ENCODE measurements at regions not wholly inside any gene's neighbourhood (a gene's known extent, or its start where the extent isn't known, plus 50 kb on each side); places are given as distances from the start of the nearest gene placed in this dataset.
"Not testable (repeated sequence)": the region's sequence is repeated elsewhere in the genome, so short reads cannot be mapped to it uniquely, and the experiment has no call there.

DNA sequence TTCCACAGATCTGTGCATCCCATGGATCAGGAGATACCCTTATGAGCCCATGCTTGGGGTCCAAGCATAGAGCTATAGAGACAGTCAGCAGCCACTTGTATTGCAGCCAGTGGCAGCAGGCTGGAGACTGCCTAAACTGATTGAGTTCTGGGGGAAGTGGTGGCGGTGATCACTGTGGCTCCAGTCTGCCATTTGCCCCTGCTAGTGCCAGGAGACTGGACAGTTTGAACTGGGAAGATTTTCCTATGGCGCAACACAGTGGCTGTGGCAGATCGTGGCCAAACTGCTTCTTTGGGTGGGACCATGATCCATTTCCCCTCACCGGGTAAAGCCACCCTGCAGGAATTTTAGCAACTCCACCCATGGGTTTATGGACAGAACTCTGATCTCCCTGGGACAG, 679.7 kb upstream of the SEMA3D start:
- no peak for DNase-seq

DNA sequence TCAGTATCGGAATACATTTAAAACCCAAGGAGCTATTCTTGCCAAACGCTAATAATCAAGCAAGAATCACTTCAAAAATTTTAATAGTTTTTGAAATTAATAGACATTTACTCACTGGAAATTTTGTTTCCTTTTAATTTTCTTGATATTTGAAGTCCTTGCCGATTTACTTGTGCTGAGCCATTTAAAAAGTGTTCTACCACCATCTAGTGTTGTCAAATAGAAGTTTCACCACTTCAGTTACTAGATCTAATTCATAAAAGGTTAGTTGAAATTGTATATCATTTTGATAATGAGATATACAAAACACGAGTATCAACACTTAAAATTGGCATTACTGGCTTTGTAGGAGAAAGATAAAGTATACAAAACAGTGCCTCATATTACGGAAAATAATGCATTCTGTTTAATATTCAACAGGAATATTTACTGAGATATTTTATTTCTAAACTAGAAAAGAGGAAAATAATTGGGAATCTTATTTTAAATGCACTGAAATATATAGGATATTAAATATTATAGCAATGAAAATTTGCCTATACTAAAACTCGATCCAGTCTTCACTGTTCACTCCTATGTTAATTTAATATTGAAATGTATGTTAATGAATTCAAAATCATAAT, 664.8 kb upstream of the SEMA3D start:
- DNase-seq, result no peak

DNA sequence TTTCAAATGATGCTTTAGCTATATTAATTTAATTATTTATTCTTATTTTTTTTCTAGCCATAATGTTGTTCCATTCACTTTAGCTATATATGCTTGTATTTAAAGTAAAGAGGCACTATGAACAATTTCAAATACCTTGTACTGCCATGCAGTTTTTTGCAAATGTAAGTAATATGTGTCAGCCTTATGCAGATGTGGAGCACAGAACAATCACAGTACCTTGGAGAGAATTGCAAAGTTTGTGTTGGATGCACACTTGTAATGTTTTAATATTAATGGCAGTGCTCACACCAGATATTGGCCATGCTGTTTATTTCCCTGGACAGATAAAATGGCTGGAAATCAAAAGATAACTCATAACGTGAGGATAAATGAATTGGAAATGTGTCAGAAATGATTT, 663.5 kb upstream of the SEMA3D start:
- DNase-seq, result no peak

GRCh38 chr7:85840554-85840953, 653.7 kb upstream of the SEMA3D start:
- no peak for DNase-seq

GRCh38 chr7:85833066-85833465, 646.2 kb upstream of the SEMA3D start:
- no peak for DNase-seq

GRCh38 chr7:85830982-85831381, 644.1 kb upstream of the SEMA3D start:
- DNase-seq, result no peak

DNA sequence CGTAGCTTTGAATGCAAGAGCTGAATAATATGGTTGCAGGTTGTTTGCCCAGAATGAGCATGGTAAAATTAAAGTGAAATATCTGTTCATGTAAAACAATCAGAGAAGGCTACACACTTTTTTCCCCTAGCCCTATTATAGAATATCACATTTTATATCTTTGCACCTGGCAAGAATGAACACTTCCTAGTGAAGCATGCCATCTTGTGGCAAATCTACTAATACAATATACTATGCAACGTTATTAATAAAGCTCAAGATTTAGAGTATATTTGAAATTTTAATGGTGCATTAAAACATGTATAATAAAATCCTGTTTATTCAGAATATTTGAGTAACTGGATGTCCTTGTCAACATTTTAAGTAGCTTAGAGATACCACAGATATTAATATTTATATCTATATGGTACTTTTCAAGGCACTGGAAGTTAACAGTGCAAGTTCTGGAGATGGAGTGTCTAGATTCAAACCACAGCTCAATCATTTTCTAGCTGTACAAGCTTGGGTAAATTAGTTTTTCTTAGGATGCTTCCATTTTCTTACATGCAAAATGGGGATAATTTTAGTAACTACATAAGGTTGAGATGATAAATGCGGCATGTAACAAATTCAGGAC, 643.1 kb upstream of the SEMA3D start:
- no peak for DNase-seq

DNA sequence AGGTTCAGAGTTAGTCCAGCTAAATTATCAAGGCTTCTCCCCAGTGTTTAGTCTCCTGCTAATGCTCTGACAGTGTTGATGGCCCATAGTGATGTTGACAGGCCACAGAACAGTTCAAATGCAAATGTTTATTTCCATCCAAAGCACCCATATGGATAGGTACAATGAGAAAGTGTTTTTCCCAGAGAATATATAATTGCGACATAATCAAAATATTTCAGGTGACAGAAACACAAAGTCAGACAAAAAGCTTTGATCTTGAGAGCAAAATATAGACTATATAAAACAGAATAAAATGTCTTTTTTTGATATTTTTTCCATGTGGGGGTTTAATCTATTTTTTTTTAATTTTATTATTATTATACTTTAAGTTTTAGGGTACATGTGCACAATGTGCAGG, 642.3 kb upstream of the SEMA3D start:
- no peak for DNase-seq

GRCh38 chr7:85828614-85829013, 641.8 kb upstream of the SEMA3D start:
- DNase-seq, result no peak

- DNase-seq, result no peak
Observed at GRCh38 chr7:85823396-85824080, 636.7 kb upstream of the SEMA3D start.

DNA sequence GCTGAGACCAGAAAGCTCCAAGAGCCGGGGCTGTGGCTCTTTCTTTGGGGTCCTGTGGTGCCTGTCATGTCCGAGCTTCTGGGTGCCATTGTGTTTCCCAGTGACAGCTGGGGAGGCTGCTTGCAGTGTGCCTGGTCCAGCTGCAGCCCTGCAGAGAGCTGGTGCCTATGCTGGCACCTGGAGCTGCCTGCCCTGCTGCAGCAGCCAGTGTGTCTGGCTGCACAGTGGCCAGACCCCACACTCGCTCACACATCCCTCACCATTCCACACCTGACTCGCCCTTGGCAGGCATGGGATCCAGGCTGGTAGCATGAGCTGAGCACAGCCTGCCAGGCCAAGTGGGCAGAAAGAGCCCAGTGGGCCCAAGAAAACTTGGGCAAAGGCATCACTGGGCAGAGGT, 635.1 kb upstream of the SEMA3D start:
- DNase-seq, result no peak

DNA sequence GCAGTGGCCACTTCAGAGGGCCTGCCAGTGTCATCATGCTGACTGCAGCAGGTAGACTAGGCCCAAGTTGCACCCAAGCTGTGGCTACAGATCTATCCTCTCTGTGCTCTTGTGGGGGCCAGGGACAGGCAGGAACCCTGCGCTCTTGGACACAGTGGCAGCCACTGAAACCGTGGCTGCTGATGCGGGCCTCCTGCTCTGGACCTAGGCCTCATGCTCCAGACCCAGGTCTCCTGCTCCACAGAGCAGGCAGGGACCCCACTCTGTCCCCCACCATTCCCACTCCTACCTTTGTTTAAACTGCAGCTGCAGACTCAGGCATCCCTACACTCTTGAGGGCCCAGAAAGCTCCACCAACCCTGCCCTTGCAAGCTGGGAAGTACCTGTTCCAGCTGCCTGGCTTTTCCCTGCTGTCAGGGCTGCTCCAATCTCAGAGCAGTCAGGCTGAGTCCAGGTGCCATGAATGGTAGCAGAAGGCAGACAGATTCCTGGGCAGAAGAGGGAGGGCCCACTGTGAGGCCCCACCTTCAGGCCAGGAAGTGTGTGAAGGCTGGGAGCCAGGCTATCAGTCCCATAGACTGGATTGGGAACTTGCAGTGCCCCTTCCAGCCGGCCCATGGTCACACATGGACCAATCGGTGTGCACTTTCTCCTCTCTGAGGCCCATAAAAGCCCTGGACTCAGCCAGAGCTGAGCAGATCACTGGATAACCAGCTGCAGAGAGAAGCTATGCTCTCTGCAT, 634.0 kb upstream of the SEMA3D start:
- DNase-seq, result no peak

- DNase-seq, result no peak
Observed at GRCh38 chr7:85815526-85815925, 628.7 kb upstream of the SEMA3D start.

GRCh38 chr7:85806321-85806720, 619.5 kb upstream of the SEMA3D start:
- DNase-seq, result no peak

DNA sequence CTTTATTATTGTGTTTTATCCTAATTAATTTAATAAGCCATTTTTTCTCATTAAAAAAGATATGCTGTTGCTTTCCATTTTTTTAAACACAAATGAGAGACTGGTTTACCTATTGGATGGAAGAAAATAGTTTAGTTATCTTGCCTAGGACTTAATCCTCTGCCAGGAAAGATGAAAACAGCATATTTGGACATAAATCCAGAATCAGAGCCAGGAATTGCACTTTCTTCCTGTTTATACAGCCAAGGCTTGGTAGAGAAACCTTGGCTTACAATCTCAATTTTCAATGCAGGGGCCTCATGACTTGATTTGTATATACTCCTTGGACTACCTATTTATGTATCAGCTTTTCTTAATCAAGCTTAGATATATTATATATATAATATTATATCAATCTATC, 618.8 kb upstream of the SEMA3D start:
- DNase-seq, result no peak

GRCh38 chr7:85805249-85805648, 618.4 kb upstream of the SEMA3D start:
- no peak for DNase-seq

GRCh38 chr7:85802211-85802610, 615.4 kb upstream of the SEMA3D start:
- no peak for DNase-seq

DNA sequence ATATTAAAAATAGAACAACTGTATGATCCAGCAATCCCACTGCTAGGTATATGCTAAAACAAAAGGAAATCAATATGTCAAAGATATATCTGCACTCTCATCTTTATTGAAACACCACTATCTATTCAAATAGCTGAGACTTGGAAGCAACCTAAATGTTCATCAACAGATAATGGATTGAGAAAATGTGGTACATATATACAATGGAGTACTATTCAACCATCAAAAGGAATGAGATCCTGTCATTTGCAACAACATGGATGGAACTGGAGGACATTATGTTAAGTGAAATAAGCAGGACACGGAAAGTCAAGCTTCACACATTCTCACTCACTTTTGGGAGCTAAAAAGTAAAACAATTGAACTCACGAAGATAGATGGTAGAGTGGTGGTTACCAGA, 610.1 kb upstream of the SEMA3D start:
- DNase-seq, result no peak

DNA sequence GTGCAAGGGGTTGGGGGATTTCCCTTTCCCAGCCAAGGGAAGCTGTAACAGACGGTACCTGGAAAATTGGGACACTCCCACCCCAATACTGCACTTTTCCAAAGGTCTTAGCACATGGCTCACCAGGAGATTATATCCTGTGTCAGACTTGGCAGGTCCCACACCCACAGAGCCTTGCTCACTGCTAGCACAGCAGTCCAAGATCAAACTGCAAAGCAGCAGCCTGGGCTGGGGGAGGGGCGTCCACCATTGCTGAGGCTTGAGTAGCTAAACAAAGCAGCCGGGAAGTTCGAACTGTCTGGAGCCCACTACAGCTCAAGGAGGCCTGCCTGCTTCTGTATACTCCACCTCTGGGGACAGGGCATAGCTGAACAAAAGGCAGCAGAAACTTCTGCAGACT, 604.2 kb upstream of the SEMA3D start:
- DNase-seq, result not testable (repeated sequence)

DNA sequence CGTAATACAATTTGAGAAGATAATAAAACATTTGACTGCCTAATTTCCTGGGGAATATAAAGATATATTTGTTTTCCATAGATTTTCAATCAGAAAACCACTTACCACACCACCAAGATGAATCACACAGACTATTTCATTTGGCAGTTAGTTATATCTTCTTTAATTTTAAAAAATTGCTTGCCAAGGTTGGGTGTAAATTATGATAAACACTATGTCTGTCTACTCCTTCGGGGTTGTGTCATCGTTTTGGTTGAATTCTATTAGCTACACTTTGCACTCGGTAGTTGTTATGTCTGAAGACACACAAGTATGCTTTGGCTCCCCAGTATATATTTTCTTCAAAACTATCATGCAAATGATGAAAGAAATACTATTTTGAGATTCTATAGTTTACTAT, 594.8 kb upstream of the SEMA3D start:
- DNase-seq, result no peak

DNA sequence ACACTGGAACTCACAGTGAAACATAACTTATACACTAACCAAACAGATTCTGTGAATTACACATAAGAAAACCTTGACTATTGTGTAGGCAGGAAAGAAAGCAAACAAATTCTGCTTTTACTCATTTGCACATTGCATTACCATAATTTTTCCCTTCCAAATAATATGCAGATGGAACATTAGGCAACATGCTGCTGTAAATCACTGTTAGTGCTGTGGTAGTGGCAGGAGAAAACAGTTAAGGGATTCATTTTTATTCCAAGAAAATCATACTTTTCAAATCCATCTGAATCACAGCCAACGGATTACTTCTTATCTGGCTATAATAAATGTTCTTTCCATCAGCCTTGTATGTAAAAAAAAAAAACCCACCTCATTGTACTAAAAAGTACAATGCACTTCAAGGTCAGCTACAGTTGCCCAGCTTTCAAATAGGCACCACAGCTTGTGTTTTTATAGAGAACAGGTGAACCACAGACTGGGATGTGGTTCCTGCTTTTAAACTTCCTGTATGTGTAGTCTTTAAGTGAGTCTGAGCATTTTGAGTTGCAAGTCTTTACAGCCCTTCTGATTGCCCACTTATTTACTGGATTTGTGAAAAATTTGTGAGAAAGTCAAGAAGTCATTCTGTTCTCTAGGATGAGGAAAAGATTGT, 590.0 kb upstream of the SEMA3D start:
- no peak for DNase-seq

DNA sequence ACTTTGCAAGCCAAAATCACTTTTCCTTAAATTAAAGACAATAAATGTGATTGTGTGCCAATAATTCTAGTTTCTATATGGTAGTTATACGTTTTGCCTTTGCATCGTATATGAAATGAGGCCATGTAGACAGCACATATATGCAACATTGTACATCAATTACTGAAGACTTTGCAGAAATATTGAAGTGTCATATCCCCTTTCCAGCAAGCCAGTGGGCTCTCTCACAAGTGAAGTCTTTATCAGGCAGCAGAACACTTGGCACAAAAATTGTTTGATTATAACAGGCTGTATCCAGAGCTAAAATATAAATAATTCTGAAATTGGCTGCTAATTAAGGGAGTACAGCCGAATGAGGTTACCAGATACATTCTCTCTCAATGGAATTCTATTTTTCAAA, 588.6 kb upstream of the SEMA3D start:
- no peak for DNase-seq

DNA sequence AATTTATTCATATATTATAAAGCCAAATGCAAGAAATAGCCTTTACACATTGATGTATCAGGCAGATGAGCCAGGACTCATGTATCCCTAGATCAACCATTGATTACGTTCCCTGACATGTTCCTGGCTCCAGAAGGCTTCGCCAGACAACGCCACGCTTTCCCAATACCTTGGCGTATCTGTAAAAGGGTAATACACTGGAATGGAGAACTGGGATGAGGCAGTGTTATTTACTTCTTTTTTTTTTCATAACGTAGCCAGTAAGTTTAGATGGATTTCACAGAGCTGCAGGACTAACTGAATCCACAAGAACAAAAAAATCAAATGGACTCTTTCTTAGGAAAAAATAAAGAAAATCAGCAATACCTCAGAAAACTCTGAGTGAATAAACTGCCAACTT, 588.1 kb upstream of the SEMA3D start:
- DNase-seq, result no peak
